ENCODE measurements at regions not wholly inside any gene's neighbourhood (a gene's known extent, or its start where the extent isn't known, plus 50 kb on each side); places are given as distances from the start of the nearest gene placed in this dataset.

DNA sequence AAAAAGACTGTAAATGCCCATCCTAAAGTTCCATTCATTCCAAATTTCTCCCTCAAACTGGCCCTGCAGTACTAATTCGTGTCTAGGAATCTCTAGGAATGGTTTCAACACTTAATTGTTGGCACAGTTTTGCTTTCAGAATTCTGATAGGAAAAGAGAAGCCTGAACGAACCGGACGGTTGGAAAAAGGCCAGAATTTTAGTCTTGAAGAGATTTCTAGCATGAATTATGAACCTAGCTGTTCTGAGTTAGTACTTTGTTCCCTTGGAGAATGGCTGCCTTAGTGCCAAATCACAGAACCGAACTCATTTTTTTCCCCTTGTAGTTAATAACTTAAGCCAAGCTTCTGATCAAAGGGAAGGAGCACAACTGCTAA is 262.6 kb downstream of the ADAMTS20 start:
- TF ChIP-seq CTCF (IDR thresholded peaks at IDR 0.05): no peak
- no peak for TF ChIP-seq POLR2A (IDR thresholded peaks at IDR 0.05)
- no peak for DNase-seq
- H3K36me3 ChIP-seq: no peaks in the 10 kb centered on the region
- no peaks in the 10 kb centered on the region for H3K9me3 ChIP-seq
- H3K4me1 ChIP-seq: no peaks in the 10 kb centered on the region
- H3K27me3 ChIP-seq: no peaks in the 10 kb centered on the region
- no peak overlapping the region for H3K4me3 ChIP-seq
- no peak overlapping the region for H3K27ac ChIP-seq

DNA sequence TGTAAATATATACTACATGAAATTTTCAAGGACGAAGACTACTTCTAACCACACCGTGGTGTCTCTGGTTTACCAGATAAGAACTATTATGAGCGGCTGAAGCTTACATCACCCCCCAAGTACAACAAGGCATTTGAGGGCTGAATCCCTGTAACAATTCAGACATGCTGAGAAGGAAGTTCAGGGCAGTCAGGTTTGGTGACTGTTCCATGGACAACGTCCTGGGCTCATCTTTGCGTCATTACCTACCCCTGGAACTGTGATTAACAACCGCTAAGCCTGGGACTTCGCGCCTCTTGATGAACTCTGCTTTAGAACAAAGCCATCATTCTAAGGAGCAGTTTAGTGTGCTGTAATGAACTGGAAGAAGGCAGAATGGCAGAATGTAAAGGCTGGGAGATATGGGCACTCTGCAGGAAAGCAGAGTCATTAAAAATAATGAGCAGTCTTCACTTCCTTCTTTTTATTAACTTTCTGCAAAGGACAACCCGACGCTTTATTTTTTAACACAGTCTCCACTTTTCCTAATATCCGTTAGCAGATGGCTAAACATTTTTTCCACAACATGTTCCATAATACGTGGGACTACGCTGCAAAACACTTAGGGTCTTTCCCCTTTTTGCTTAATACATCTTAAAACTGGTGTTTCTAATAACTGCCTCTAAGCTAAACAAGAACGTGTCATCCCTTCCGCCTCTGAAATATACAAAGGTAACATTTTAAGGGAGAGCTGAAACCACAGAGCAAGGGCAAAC is 263.2 kb downstream of the ADAMTS20 start:
- no peak for DNase-seq
- Histone ChIP-seq H3K4me1 (no peaks in the 10 kb centered on the region), H3K9me3 (no peaks in the 10 kb centered on the region), H3K27me3 (no peaks in the 10 kb centered on the region), H3K4me3 (no peak overlapping the region), H3K27ac (no peak overlapping the region), H3K36me3 (no peaks in the 10 kb centered on the region)
- TF ChIP-seq POLR2A (IDR thresholded peaks at IDR 0.05): no peak
- TF ChIP-seq CTCF (IDR thresholded peaks at IDR 0.05): no peak

DNA sequence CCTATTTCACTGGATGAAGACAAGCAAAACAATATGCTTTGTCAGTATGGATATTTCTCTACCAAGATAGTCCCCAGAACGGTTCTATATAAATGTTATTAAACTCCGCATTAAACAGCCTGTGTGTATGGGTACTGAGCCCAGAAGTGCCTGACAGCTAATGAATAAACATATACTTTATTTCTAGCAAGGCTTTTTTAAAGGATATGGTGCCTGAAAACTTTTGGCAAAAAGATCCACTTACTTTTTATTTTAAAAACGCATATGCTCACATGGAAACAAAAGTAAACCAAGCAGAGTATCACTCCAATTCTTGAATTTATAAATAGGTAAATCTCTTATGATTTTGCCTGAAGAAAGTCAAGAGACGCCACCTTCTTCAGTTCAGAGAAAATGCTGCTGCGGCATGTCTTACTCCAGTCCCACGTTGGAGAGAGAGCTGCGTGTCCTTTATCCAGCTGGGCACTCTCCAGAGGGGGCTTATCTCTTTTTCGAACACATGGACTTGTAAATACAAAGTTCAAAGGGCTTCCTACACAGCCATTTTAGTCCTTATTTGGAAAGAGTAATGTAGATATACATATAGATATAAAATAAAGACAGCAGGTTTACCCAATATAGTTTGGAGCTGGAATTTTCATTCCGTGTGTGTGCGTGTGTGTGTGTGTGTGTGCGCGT is 264.2 kb downstream of the ADAMTS20 start:
- no peaks in the 10 kb centered on the region for H3K4me1 ChIP-seq
- no peak for TF ChIP-seq CTCF (IDR thresholded peaks at IDR 0.05)
- TF ChIP-seq POLR2A (IDR thresholded peaks at IDR 0.05): no peak
- H3K36me3 ChIP-seq: no peaks in the 10 kb centered on the region
- no peak overlapping the region for H3K4me3 ChIP-seq
- H3K9me3 ChIP-seq: no peaks in the 10 kb centered on the region
- DNase-seq: no peak
- H3K27ac ChIP-seq: no peak overlapping the region
- no peaks in the 10 kb centered on the region for H3K27me3 ChIP-seq

- TF ChIP-seq CTCF (IDR thresholded peaks at IDR 0.05) (no peak), POLR2A (IDR thresholded peaks at IDR 0.05) (no peak)
- no peak for DNase-seq
- H3K27ac ChIP-seq: no peak overlapping the region
- no peaks in the 10 kb centered on the region for H3K9me3 ChIP-seq
- no peak overlapping the region for H3K4me3 ChIP-seq
- H3K27me3 ChIP-seq: no peaks in the 10 kb centered on the region
- H3K36me3 ChIP-seq: no peaks in the 10 kb centered on the region
- no peaks in the 10 kb centered on the region for H3K4me1 ChIP-seq
These were observed 265.0 kb downstream of the ADAMTS20 start for GRCh38 chr12:43286986-43287385.

GRCh38 chr12:43285159-43285598 is 266.8 kb downstream of the ADAMTS20 start:
- DNase-seq: no peak
- Histone ChIP-seq H3K27ac (no peak overlapping the region), H3K27me3 (no peaks in the 10 kb centered on the region), H3K36me3 (no peaks in the 10 kb centered on the region), H3K4me3 (no peak overlapping the region), H3K9me3 (no peaks in the 10 kb centered on the region), H3K4me1 (no peaks in the 10 kb centered on the region)
- TF ChIP-seq POLR2A (IDR thresholded peaks at IDR 0.05) (no peak), CTCF (IDR thresholded peaks at IDR 0.05) (no peak)

Measured in Peyer's patch (tissue), 4 donors.